ENCODE measurements at regions not wholly inside any gene's neighbourhood (a gene's known extent, or its start where the extent isn't known, plus 50 kb on each side); places are given as distances from the start of the nearest gene placed in this dataset.

DNA sequence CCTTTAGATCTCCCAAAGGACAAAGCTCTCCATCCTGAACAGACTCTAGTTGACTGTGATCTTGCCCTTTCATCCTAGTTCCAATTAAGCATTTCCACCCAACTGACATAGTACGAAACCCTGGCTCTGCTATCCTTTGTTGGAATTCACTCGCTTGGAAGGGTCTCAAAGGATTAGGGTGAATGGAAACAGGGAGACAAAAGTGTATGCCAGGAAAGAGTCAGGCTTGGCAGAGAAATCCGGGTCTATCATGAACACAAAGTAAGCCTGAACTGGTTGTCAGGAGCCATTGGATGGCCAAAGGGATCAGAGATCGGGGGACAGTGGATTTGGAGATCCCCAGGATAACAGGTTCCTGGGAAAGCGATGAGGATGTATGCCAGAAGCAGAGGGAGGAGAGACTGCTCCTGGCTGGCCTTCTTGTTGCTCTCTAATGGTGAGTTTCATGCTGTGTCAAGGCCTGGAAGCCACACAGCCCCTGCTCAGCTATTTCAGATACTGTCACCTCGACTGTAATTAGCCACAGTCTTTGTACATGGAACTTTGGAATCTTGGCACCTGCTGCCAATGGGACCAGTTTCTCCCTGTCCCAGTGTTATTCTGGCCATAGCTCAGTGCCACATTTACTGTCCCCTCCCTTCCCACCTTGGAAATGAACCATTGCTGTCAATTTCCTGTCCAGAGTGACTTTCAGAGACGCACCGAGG, 1168.7 kb upstream of the AUTS2 start:
- TF ChIP-seq JUND (IDR thresholded peaks at IDR 0.05) (no peak), CTCF (IDR thresholded peaks at IDR 0.05; ENCODE audit: low read depth, low read length, missing input control) (no peak), EGR1 (IDR thresholded peaks at IDR 0.05; ENCODE audit: low read depth in 2 of 2) (no peak), TAF1 (conservative IDR thresholded peaks at IDR 0.05) (no peak), ZBTB33 (IDR thresholded peaks at IDR 0.05) (no peak), YY1 (IDR thresholded peaks at IDR 0.05) (no peak)
- TF ChIP-seq, protein P1, sequence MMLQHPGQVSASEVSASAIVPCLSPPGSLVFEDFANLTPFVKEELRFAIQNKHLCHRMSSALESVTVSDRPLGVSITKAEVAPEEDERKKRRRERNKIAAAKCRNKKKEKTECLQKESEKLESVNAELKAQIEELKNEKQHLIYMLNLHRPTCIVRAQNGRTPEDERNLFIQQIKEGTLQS (IDR thresholded peaks at IDR 0.05), result no peak
